ENCODE measurements at regions not wholly inside any gene's neighbourhood (a gene's known extent, or its start where the extent isn't known, plus 50 kb on each side); places are given as distances from the start of the nearest gene placed in this dataset.

- TF ChIP-seq POLR2A (IDR thresholded peaks at IDR 0.05; ENCODE audit: low read depth, low read length) (no peak), POLR2AphosphoS5 (IDR thresholded peaks at IDR 0.05; ENCODE audit: low read depth, low read length) (no peak), TAF1 (IDR thresholded peaks at IDR 0.05; ENCODE audit: borderline replicate concordance, low read depth, low read length) (no peak)
Observed at GRCh38 chr5:74570250-74570649, 70.3 kb downstream of the ENC1 start.
